Activated T-cell treated with anti-CD3 and anti-CD28 coated beads, Interleukin-2, amount 50 U/mL, for 1 hour (primary cell): ENCODE measurements at regions not wholly inside any gene's neighbourhood (a gene's known extent, or its start where the extent isn't known, plus 50 kb on each side); places are given as distances from the start of the nearest gene placed in this dataset.

Experiments
- DNase-seq: peaks from one replicate; pipeline ENCODE4 v3.0.0-alpha.2; 2020

GRCh38 chr16:82357237-82357636 lies 187.2 kb upstream of the MPHOSPH6 start:
- no peak for DNase-seq

GRCh38 chr16:82350560-82350959 lies 180.5 kb upstream of the MPHOSPH6 start:
- DNase-seq: no peak

GRCh38 chr16:82345318-82345717 lies 175.3 kb upstream of the MPHOSPH6 start:
- DNase-seq: no peak

GRCh38 chr16:82344157-82344556 lies 174.1 kb upstream of the MPHOSPH6 start:
- no peak for DNase-seq

- no peak for DNase-seq
These were observed 171.2 kb upstream of the MPHOSPH6 start for GRCh38 chr16:82341146-82341669.

- no peak for DNase-seq
These were observed 170.5 kb upstream of the MPHOSPH6 start for GRCh38 chr16:82340531-82340930.

GRCh38 chr16:82337355-82337754 lies 167.3 kb upstream of the MPHOSPH6 start:
- no peak for DNase-seq

GRCh38 chr16:82331974-82332750 lies 162.1 kb upstream of the MPHOSPH6 start:
- DNase-seq: no peak

GRCh38 chr16:82331397-82331796 lies 161.4 kb upstream of the MPHOSPH6 start:
- no peak for DNase-seq

GRCh38 chr16:82329504-82330192 lies 159.6 kb upstream of the MPHOSPH6 start:
- no peak for DNase-seq

- DNase-seq: no peak
These were observed 159.0 kb upstream of the MPHOSPH6 start for GRCh38 chr16:82328881-82329469.

- no peak for DNase-seq
These were observed 153.1 kb upstream of the MPHOSPH6 start for GRCh38 chr16:82323171-82323570.

- no peak for DNase-seq
These were observed 152.2 kb upstream of the MPHOSPH6 start for GRCh38 chr16:82322177-82322576.

- DNase-seq: no peak
These were observed 149.0 kb upstream of the MPHOSPH6 start for GRCh38 chr16:82319038-82319437.

GRCh38 chr16:82317411-82318167 lies 147.6 kb upstream of the MPHOSPH6 start:
- DNase-seq: no peak

GRCh38 chr16:82313754-82314153 lies 143.7 kb upstream of the MPHOSPH6 start:
- DNase-seq: no peak

GRCh38 chr16:82311528-82311927 lies 141.5 kb upstream of the MPHOSPH6 start:
- DNase-seq: no peak

GRCh38 chr16:82302042-82302727 lies 132.2 kb upstream of the MPHOSPH6 start:
- DNase-seq: no peak

GRCh38 chr16:82301146-82301755 lies 131.2 kb upstream of the MPHOSPH6 start:
- DNase-seq: no peak

GRCh38 chr16:82300374-82300951 lies 130.4 kb upstream of the MPHOSPH6 start:
- DNase-seq: no peak

GRCh38 chr16:82298472-82298871 lies 128.4 kb upstream of the MPHOSPH6 start:
- no peak for DNase-seq
